RWPE2 (cell line): ENCODE measurements at regions not wholly inside any gene's neighbourhood (a gene's known extent, or its start where the extent isn't known, plus 50 kb on each side); places are given as distances from the start of the nearest gene placed in this dataset.

Source experiments
- ATAC-seq: fragments of 200-7000 bp; cut with Tn5 transposase; 3 replicates; pipeline ENCODE4 v1.9.1; 2021; ENCODE audit warnings: low read depth
- DNase-seq: peaks from one replicate; pipeline ENCODE4 v3.0.0-alpha.2; 2020; ENCODE audit warnings: low spot score
- H3K27ac ChIP-seq: fragments of 450-650 bp; 2 replicates; pipeline ENCODE4 v1.5.1; 2017; ENCODE audit warnings: mild to moderate bottlenecking; ENCODE audit not compliant: poor library complexity, severe bottlenecking
- H3K27me3 ChIP-seq: fragments of 250-450 bp; sonication (Bioruptor Pico); 2 replicates; pipeline ENCODE4 v1.5.1; 2021; ENCODE audit warnings: mild to moderate bottlenecking, moderate library complexity; ENCODE audit not compliant: insufficient read depth, poor library complexity, severe bottlenecking
- H3K36me3 ChIP-seq: fragments of 250-450 bp; sonication (Bioruptor Pico); 2 replicates; pipeline ENCODE4 v1.5.1; 2020; ENCODE audit warnings: low read depth, mild to moderate bottlenecking, moderate library complexity
- H3K4me1 ChIP-seq: fragments of 250-450 bp; sonication (Bioruptor Pico); 2 replicates; pipeline ENCODE4 v1.5.1; 2021; ENCODE audit warnings: mild to moderate bottlenecking, moderate library complexity; ENCODE audit not compliant: insufficient read depth, poor library complexity, severe bottlenecking
- H3K4me3 ChIP-seq: fragments of 250-450 bp; sonication (Bioruptor Pico); 2 replicates; pipeline ENCODE4 v1.5.1; 2021; ENCODE audit warnings: mild to moderate bottlenecking, moderate library complexity; ENCODE audit not compliant: severe bottlenecking
- H3K9me3 ChIP-seq: fragments of 250-450 bp; sonication (Bioruptor Pico); 2 replicates; pipeline ENCODE4 v1.5.1; 2021; ENCODE audit warnings: mild to moderate bottlenecking, moderate library complexity; ENCODE audit not compliant: severe bottlenecking
- TF ChIP-seq, protein P1 (sequence below): fragments of 450-650 bp; IDR thresholded peaks from one replicate; pipeline ENCODE4 v1.5.1; 2017; ENCODE audit warnings: mild to moderate bottlenecking, moderate library complexity; ENCODE audit not compliant: poor library complexity, severe bottlenecking

GRCh38 chr10:118112543-118113125 lies 65.9 kb upstream of the RAB11FIP2 start:
- H3K27ac ChIP-seq = no peak overlapping the region
- H3K36me3 ChIP-seq = no peaks in the 10 kb centered on the region
- H3K4me3 ChIP-seq = no peak overlapping the region
- no peaks in the 10 kb centered on the region for H3K27me3 ChIP-seq
- no peaks in the 10 kb centered on the region for H3K9me3 ChIP-seq
- ATAC-seq = no peak
- TF ChIP-seq, protein P1, sequence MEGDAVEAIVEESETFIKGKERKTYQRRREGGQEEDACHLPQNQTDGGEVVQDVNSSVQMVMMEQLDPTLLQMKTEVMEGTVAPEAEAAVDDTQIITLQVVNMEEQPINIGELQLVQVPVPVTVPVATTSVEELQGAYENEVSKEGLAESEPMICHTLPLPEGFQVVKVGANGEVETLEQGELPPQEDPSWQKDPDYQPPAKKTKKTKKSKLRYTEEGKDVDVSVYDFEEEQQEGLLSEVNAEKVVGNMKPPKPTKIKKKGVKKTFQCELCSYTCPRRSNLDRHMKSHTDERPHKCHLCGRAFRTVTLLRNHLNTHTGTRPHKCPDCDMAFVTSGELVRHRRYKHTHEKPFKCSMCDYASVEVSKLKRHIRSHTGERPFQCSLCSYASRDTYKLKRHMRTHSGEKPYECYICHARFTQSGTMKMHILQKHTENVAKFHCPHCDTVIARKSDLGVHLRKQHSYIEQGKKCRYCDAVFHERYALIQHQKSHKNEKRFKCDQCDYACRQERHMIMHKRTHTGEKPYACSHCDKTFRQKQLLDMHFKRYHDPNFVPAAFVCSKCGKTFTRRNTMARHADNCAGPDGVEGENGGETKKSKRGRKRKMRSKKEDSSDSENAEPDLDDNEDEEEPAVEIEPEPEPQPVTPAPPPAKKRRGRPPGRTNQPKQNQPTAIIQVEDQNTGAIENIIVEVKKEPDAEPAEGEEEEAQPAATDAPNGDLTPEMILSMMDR = no peak
- H3K4me1 ChIP-seq = peaks cover 5% of the 10 kb centered on the region
- DNase-seq = no peak

- H3K4me3 ChIP-seq = no peak overlapping the region
- H3K4me1 ChIP-seq = peaks cover 5% of the 10 kb centered on the region
- ATAC-seq (no peak), DNase-seq (no peak)
- no peaks in the 10 kb centered on the region for H3K36me3 ChIP-seq
- no peaks in the 10 kb centered on the region for H3K9me3 ChIP-seq
- H3K27ac ChIP-seq = no peak overlapping the region
- TF ChIP-seq, protein P1 = no peak
- no peaks in the 10 kb centered on the region for H3K27me3 ChIP-seq
These were observed 64.0 kb upstream of the RAB11FIP2 start for GRCh38 chr10:118110750-118111149.

GRCh38 chr10:118108194-118109026 lies 61.7 kb upstream of the RAB11FIP2 start:
- ATAC-seq = peak; percentile 54; the same call in 2 of the 3 replicates
- Histone ChIP-seq H3K27ac (no peak overlapping the region), H3K4me1 (peaks cover 5% of the 10 kb centered on the region), H3K4me3 (no peak overlapping the region), H3K9me3 (no peaks in the 10 kb centered on the region), H3K36me3 (no peaks in the 10 kb centered on the region), H3K27me3 (no peaks in the 10 kb centered on the region)
- TF ChIP-seq, protein P1 = no peak
- DNase-seq = no peak

DNA sequence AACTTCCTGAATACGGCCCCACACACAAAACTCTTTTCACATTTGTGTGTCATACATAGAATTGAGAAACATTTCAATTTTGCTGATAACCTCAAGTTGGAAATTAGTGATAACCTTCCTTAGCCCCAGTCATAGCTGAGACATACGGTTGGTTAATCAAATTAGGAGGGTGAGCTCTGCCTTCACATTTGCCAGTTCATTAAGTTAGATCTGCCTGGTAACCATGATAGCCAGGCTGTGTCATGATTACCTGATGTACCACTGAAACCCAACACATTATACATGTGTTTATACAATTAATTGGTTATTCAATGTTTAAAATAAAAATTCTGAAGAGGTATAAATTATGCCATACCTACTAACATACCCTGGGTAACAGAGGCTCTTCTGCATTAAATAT lies 60.8 kb upstream of the RAB11FIP2 start:
- Histone ChIP-seq H3K4me1 (peaks cover 5% of the 10 kb centered on the region), H3K27me3 (no peaks in the 10 kb centered on the region), H3K4me3 (no peak overlapping the region), H3K36me3 (no peaks in the 10 kb centered on the region), H3K9me3 (no peaks in the 10 kb centered on the region), H3K27ac (no peak overlapping the region)
- ATAC-seq (no peak), DNase-seq (no peak)
- TF ChIP-seq, protein P1 = no peak

- no peak overlapping the region for H3K27ac ChIP-seq
- no peaks in the 10 kb centered on the region for H3K36me3 ChIP-seq
- H3K9me3 ChIP-seq = no peaks in the 10 kb centered on the region
- TF ChIP-seq, protein P1 = no peak
- DNase-seq (no peak), ATAC-seq (no peak)
- H3K4me3 ChIP-seq = no peak overlapping the region
- H3K27me3 ChIP-seq = no peaks in the 10 kb centered on the region
- H3K4me1 ChIP-seq = peaks cover 5% of the 10 kb centered on the region
These were observed 60.3 kb upstream of the RAB11FIP2 start for GRCh38 chr10:118107040-118107439.
